Neural cell (in vitro differentiated cells): ENCODE measurements at regions not wholly inside any gene's neighbourhood (a gene's known extent, or its start where the extent isn't known, plus 50 kb on each side); places are given as distances from the start of the nearest gene placed in this dataset.

ENCODE experiments used
- H2AFZ ChIP-seq: fragments of 200-600, 300-800 bp; sonication (generic), shearing (Covaris generic); 2 replicates; pipeline ENCODE4 v1.6.0; 2014; ENCODE audit warnings: low read depth, mild to moderate bottlenecking, antibody characterized with exemption, low read length, moderate library complexity
- H3F3A ChIP-seq: fragments of 200-600 bp; shearing (Covaris generic); 2 replicates; pipeline ENCODE4 v1.6.1; 2016; ENCODE audit warnings: mild to moderate bottlenecking, moderate library complexity, mixed read lengths, antibody characterized with exemption, low read length; ENCODE audit not compliant: insufficient read depth, poor library complexity, severe bottlenecking
- H3K27ac ChIP-seq: fragments of 200-600, 300-800 bp; sonication (generic), shearing (Covaris generic); 2 replicates; pipeline ENCODE4 v1.5.1; 2014; ENCODE audit warnings: mild to moderate bottlenecking, low read length, moderate library complexity
- H3K27me3 ChIP-seq: fragments of 300-800, 200-600 bp; sonication (generic), shearing (Covaris generic); 2 replicates; pipeline ENCODE4 v1.6.0; 2014; ENCODE audit warnings: mild to moderate bottlenecking, low read depth, low read length, moderate library complexity; ENCODE audit not compliant: insufficient read depth
- H3K36me3 ChIP-seq: fragments of 300-800, 200-600 bp; sonication (generic), shearing (Covaris generic); 2 replicates; pipeline ENCODE4 v1.5.1; 2014; ENCODE audit warnings: mild to moderate bottlenecking, antibody characterized with exemption, low read length, moderate library complexity; ENCODE audit not compliant: insufficient read depth
- H3K4me2 ChIP-seq: fragments of 300-800, 200-600 bp; sonication (generic), shearing (Covaris generic); 2 replicates; pipeline ENCODE4 v1.6.0; 2014; ENCODE audit warnings: mild to moderate bottlenecking, low read length
- H3K4me3 ChIP-seq: fragments of 300-800, 200-600 bp; sonication (generic), shearing (Covaris generic); 2 replicates; pipeline ENCODE4 v1.5.1; 2014; ENCODE audit warnings: mild to moderate bottlenecking, low read length, moderate library complexity
- H3K79me2 ChIP-seq: fragments of 200-600 bp; shearing (Covaris generic); replicated peaks from 2 replicates; pipeline ENCODE4 v1.6.0; 2014; ENCODE audit warnings: mild to moderate bottlenecking, low read length, moderate library complexity; ENCODE audit not compliant: insufficient read depth
- H3K9ac ChIP-seq: fragments of 300-800, 200-600 bp; sonication (generic), shearing (Covaris generic); 2 replicates; pipeline ENCODE4 v1.6.1; 2016; ENCODE audit warnings: mild to moderate bottlenecking, low read length, mixed read lengths
- H3K9me2 ChIP-seq: fragments of 200-600 bp; shearing (Covaris generic); 2 replicates; pipeline ENCODE4 v1.6.1; 2016; ENCODE audit warnings: mild to moderate bottlenecking, low read length, mixed read lengths; ENCODE audit not compliant: insufficient read depth
- H3K9me3 ChIP-seq: fragments of 200-600, 300-800 bp; sonication (generic), shearing (Covaris generic); 2 replicates; pipeline ENCODE4 v1.6.1; 2016; ENCODE audit warnings: mild to moderate bottlenecking, mixed run types, low read length, moderate library complexity, mixed read lengths
- H4K20me1 ChIP-seq: fragments of 200-600 bp; shearing (Covaris generic); 2 replicates; pipeline ENCODE4 v1.6.1; 2016; ENCODE audit warnings: mild to moderate bottlenecking, mixed run types; ENCODE audit not compliant: insufficient read depth
- EP300 ChIP-seq: fragments of 450-650 bp; conservative IDR thresholded peaks from 2 replicates; pipeline ENCODE4 v1.6.1; 2014; ENCODE audit warnings: antibody characterized with exemption, mild to moderate bottlenecking, moderate library complexity; ENCODE audit not compliant: poor library complexity, severe bottlenecking
- EZH2 ChIP-seq: fragments of 200-600, 300-800 bp; shearing (Covaris generic), sonication (generic); IDR thresholded peaks from 2 replicates; pipeline ENCODE4 v1.6.1; 2014; ENCODE audit warnings: antibody characterized with exemption, low read length, borderline replicate concordance, mild to moderate bottlenecking; ENCODE audit not compliant: insufficient read depth, poor library complexity, severe bottlenecking
- MXI1 ChIP-seq: fragments of 450-650 bp; conservative IDR thresholded peaks from 2 replicates; pipeline ENCODE4 v1.6.1; 2014; ENCODE audit warnings: antibody characterized with exemption, mild to moderate bottlenecking; ENCODE audit not compliant: poor library complexity, severe bottlenecking
- POLR2AphosphoS5 ChIP-seq: IDR thresholded peaks from 2 replicates; pipeline ENCODE4 v1.6.1; 2012
- RAD21 ChIP-seq: fragments of 450-650 bp; conservative IDR thresholded peaks from 2 replicates; pipeline ENCODE4 v1.6.1; 2014; ENCODE audit warnings: antibody characterized with exemption, mild to moderate bottlenecking, moderate library complexity
- SMC3 ChIP-seq: fragments of 450-650 bp; conservative IDR thresholded peaks from 2 replicates; pipeline ENCODE4 v1.6.1; 2014; ENCODE audit warnings: antibody characterized with exemption, mild to moderate bottlenecking, moderate library complexity; ENCODE audit not compliant: poor library complexity
- TAF1 ChIP-seq: IDR thresholded peaks from 2 replicates; pipeline ENCODE4 v1.6.1; 2012; ENCODE audit warnings: low read depth
- TF ChIP-seq, protein P1 (sequence below): IDR thresholded peaks from 2 replicates; pipeline ENCODE4 v1.6.1; 2012; ENCODE audit warnings: borderline replicate concordance
- TF ChIP-seq, protein P2 (sequence below): fragments of 450-650 bp; IDR thresholded peaks from 2 replicates; pipeline ENCODE4 v1.5.1; 2014; ENCODE audit warnings: antibody characterized with exemption, mild to moderate bottlenecking, moderate library complexity; ENCODE audit not compliant: poor library complexity, severe bottlenecking

DNA sequence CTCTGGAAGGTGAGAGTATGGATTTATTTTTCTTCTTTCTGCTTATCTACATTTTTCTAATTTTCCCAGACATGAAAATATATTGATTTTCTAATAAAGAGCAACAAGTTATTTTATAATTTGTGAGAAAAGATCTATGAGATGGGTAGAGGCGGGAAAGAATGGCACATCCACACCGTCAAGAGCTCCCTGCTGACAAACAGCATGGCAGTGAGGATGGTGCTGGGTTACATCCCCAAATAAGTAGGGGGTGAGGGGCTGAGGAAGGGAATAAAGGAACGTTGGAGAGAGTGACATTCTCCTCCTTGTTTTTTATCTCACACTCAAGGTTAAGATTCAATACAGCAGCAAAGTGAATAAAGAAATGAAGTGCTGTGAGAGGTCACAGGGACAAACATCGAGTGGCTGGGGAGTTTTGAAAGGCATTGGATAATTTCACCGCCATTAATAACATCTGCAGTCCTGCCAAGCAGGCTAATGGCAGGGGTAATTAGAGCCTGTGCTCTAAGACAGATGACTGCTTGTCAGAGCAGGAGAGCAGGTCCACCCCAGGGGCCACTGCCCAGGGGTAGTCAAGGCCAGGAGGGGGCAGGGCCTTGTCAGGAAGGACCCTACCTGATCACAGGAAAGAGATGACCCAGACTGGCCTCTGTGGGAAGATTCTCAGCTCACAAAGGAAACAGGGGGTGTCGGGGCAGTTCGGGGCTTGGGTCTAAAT lies 323.8 kb downstream of the FBXW7 start:
- H3K9me2 ChIP-seq = no peaks in the 10 kb centered on the region
- H3F3A ChIP-seq = no peaks in the 10 kb centered on the region
- no peak overlapping the region for H3K4me2 ChIP-seq
- no peak overlapping the region for H3K4me3 ChIP-seq
- H3K36me3 ChIP-seq = no peaks in the 10 kb centered on the region
- no peaks in the 10 kb centered on the region for H3K79me2 ChIP-seq
- no peak for TF ChIP-seq EZH2
- TF ChIP-seq TAF1 = no peak
- no peak for TF ChIP-seq MXI1
- TF ChIP-seq, protein P1, sequence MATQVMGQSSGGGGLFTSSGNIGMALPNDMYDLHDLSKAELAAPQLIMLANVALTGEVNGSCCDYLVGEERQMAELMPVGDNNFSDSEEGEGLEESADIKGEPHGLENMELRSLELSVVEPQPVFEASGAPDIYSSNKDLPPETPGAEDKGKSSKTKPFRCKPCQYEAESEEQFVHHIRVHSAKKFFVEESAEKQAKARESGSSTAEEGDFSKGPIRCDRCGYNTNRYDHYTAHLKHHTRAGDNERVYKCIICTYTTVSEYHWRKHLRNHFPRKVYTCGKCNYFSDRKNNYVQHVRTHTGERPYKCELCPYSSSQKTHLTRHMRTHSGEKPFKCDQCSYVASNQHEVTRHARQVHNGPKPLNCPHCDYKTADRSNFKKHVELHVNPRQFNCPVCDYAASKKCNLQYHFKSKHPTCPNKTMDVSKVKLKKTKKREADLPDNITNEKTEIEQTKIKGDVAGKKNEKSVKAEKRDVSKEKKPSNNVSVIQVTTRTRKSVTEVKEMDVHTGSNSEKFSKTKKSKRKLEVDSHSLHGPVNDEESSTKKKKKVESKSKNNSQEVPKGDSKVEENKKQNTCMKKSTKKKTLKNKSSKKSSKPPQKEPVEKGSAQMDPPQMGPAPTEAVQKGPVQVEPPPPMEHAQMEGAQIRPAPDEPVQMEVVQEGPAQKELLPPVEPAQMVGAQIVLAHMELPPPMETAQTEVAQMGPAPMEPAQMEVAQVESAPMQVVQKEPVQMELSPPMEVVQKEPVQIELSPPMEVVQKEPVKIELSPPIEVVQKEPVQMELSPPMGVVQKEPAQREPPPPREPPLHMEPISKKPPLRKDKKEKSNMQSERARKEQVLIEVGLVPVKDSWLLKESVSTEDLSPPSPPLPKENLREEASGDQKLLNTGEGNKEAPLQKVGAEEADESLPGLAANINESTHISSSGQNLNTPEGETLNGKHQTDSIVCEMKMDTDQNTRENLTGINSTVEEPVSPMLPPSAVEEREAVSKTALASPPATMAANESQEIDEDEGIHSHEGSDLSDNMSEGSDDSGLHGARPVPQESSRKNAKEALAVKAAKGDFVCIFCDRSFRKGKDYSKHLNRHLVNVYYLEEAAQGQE = no peak
- no peak for TF ChIP-seq SMC3
- no peak for TF ChIP-seq RAD21
- TF ChIP-seq, protein P2, sequence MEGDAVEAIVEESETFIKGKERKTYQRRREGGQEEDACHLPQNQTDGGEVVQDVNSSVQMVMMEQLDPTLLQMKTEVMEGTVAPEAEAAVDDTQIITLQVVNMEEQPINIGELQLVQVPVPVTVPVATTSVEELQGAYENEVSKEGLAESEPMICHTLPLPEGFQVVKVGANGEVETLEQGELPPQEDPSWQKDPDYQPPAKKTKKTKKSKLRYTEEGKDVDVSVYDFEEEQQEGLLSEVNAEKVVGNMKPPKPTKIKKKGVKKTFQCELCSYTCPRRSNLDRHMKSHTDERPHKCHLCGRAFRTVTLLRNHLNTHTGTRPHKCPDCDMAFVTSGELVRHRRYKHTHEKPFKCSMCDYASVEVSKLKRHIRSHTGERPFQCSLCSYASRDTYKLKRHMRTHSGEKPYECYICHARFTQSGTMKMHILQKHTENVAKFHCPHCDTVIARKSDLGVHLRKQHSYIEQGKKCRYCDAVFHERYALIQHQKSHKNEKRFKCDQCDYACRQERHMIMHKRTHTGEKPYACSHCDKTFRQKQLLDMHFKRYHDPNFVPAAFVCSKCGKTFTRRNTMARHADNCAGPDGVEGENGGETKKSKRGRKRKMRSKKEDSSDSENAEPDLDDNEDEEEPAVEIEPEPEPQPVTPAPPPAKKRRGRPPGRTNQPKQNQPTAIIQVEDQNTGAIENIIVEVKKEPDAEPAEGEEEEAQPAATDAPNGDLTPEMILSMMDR = no peak
- no peak for TF ChIP-seq EP300
- no peaks in the 10 kb centered on the region for H3K27me3 ChIP-seq
- no peak overlapping the region for H3K27ac ChIP-seq
- no peaks in the 10 kb centered on the region for H3K9me3 ChIP-seq
- H3K9ac ChIP-seq = no peak overlapping the region
- no peak overlapping the region for H2AFZ ChIP-seq
- no peaks in the 10 kb centered on the region for H4K20me1 ChIP-seq

DNA sequence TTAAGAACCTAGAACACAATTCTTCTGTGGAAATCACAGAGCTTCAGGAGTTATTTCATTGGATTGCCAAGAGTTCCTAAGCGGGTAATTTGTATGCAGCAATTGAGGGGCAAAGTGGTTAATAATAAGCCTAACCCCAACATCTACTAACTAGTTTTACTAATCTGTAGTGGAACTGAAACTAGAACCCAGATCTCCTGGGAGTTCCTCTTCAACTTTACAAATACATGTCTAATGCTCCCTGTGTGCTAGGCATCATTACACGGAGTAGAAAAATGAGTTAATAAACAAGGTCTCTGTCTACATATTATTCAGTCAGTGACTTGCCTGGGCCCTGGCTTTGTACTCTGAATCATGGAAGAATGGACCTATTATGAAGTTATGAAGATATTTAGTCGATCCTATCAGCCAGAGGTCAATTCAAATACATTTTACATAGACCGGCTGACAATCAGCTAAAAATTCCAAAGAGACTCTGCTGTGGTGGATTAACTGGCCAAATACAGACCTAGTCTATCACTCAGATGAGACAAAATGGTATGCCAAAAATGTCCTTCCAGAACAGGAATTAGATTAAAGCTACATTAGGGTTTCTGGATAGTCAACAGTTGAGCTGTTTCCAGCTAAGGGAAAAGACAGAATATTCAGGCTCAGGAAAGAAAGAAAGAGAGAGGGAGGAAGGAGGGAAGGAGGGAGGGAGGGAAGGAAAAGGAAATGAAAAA lies 326.0 kb downstream of the FBXW7 start:
- H3K27me3 ChIP-seq = no peaks in the 10 kb centered on the region
- no peak overlapping the region for H2AFZ ChIP-seq
- H3K27ac ChIP-seq = no peak overlapping the region
- no peaks in the 10 kb centered on the region for H4K20me1 ChIP-seq
- TF ChIP-seq MXI1 (no peak), RAD21 (no peak), POLR2AphosphoS5 (no peak), SMC3 (no peak)
- TF ChIP-seq, protein P1 = no peak
- H3K9ac ChIP-seq = no peak overlapping the region
- no peak overlapping the region for H3K4me2 ChIP-seq
- no peak overlapping the region for H3K4me3 ChIP-seq
- H3K9me3 ChIP-seq = no peaks in the 10 kb centered on the region
- no peaks in the 10 kb centered on the region for H3K79me2 ChIP-seq
- no peaks in the 10 kb centered on the region for H3F3A ChIP-seq
- no peaks in the 10 kb centered on the region for H3K9me2 ChIP-seq
- no peaks in the 10 kb centered on the region for H3K36me3 ChIP-seq
